ENCODE measurements at regions not wholly inside any gene's neighbourhood (a gene's known extent, or its start where the extent isn't known, plus 50 kb on each side); places are given as distances from the start of the nearest gene placed in this dataset.

GRCh38 chr6:78300885-78301284, 566.5 kb upstream of the IRAK1BP1 start:
- Histone ChIP-seq H3K36me3 (ENCODE audit: insufficient read depth, low read length) (no peaks in the 10 kb centered on the region), H3K27ac (ENCODE audit: low read depth in 1 of 2, low read length in 2 of 2) (no peak overlapping the region), H3K9me3 (ENCODE audit: control insufficient read depth in 1 of 2, insufficient read depth in 1 of 2, low read length in 2 of 2) (no peaks in the 10 kb centered on the region), H3K4me3 (ENCODE audit: low read length) (no peak overlapping the region), H3K4me1 (ENCODE audit: insufficient read depth, low read length) (no peaks in the 10 kb centered on the region), H3K27me3 (ENCODE audit: control insufficient read depth in 1 of 2, insufficient read depth in 2 of 2, low read length in 2 of 2) (no peaks in the 10 kb centered on the region)
- intact Hi-C loops (cut with DNase I, micrococcal nuclease): no loop called here
- H3K27me3 Mint-ChIP-seq: no peaks in the 10 kb centered on the region
- POLR2A ChIA-PET: no interaction called here
- H3K36me3 Mint-ChIP-seq (ENCODE audit: low read depth): no peaks in the 10 kb centered on the region
- CTCF ChIA-PET: no interaction called here
- ATAC-seq (ENCODE audit: poor library complexity) (no peak), DNase-seq (no peak)
- no peak for TF ChIP-seq CTCF (IDR thresholded peaks at IDR 0.05)
- peaks cover 5% of the 10 kb centered on the region for H3K9me3 Mint-ChIP-seq
- no peak overlapping the region for H3K4me3 Mint-ChIP-seq
- H3K27ac Mint-ChIP-seq: no peak overlapping the region
- no peaks in the 10 kb centered on the region for H3K4me1 Mint-ChIP-seq (ENCODE audit: low read depth)

DNA sequence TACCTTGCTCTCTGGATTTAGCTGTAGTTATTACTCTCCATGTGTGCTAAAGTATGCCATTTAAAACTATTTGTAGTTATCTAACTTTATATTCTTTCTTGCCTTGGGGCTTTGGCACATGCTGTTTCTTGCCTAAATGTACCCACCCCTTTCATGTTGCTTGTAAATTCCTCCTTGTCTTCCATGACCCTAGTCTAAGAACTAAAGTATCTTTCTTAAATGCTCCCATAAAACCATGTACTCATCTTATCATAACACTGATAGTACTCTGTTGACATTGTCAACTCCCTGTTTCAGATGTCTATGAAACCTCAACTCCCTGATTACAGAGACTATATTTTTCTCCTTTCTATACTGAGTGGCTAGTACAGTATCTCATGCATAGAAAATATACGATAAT, 564.9 kb upstream of the IRAK1BP1 start:
- H3K4me1 ChIP-seq (ENCODE audit: insufficient read depth, low read length): no peaks in the 10 kb centered on the region
- no peaks in the 10 kb centered on the region for H3K4me1 Mint-ChIP-seq (ENCODE audit: low read depth)
- TF ChIP-seq CTCF (IDR thresholded peaks at IDR 0.05): no peak
- H3K9me3 Mint-ChIP-seq: peaks cover 5% of the 10 kb centered on the region
- intact Hi-C loops (cut with DNase I, micrococcal nuclease): no loop called here
- H3K4me3 ChIP-seq (ENCODE audit: low read length): no peak overlapping the region
- H3K36me3 Mint-ChIP-seq (ENCODE audit: low read depth): no peaks in the 10 kb centered on the region
- no peaks in the 10 kb centered on the region for H3K27me3 Mint-ChIP-seq
- ATAC-seq (ENCODE audit: poor library complexity): no peak
- POLR2A ChIA-PET: no interaction called here
- CTCF ChIA-PET: no interaction called here
- no peak overlapping the region for H3K27ac Mint-ChIP-seq
- H3K9me3 ChIP-seq (ENCODE audit: control insufficient read depth in 1 of 2, insufficient read depth in 1 of 2, low read length in 2 of 2): no peaks in the 10 kb centered on the region
- no peaks in the 10 kb centered on the region for H3K36me3 ChIP-seq (ENCODE audit: insufficient read depth, low read length)
- no peak overlapping the region for H3K4me3 Mint-ChIP-seq
- H3K27me3 ChIP-seq (ENCODE audit: control insufficient read depth in 1 of 2, insufficient read depth in 2 of 2, low read length in 2 of 2): no peaks in the 10 kb centered on the region
- no peak for DNase-seq
- H3K27ac ChIP-seq (ENCODE audit: low read depth in 1 of 2, low read length in 2 of 2): no peak overlapping the region

GRCh38 chr6:78308025-78308424, 559.3 kb upstream of the IRAK1BP1 start:
- TF ChIP-seq CTCF (IDR thresholded peaks at IDR 0.05): no peak
- no peaks in the 10 kb centered on the region for H3K36me3 ChIP-seq (ENCODE audit: insufficient read depth, low read length)
- ATAC-seq (ENCODE audit: poor library complexity): no peak
- H3K27me3 Mint-ChIP-seq: no peaks in the 10 kb centered on the region
- H3K9me3 Mint-ChIP-seq: peaks cover 9% of the 10 kb centered on the region
- H3K4me1 Mint-ChIP-seq (ENCODE audit: low read depth): no peaks in the 10 kb centered on the region
- DNase-seq: no peak
- no peak overlapping the region for H3K27ac Mint-ChIP-seq
- no peaks in the 10 kb centered on the region for H3K27me3 ChIP-seq (ENCODE audit: control insufficient read depth in 1 of 2, insufficient read depth in 2 of 2, low read length in 2 of 2)
- H3K27ac ChIP-seq (ENCODE audit: low read depth in 1 of 2, low read length in 2 of 2): no peak overlapping the region
- no peaks in the 10 kb centered on the region for H3K36me3 Mint-ChIP-seq (ENCODE audit: low read depth)
- intact Hi-C loops (cut with DNase I, micrococcal nuclease): no loop called here
- H3K4me3 ChIP-seq (ENCODE audit: low read length): no peak overlapping the region
- no peaks in the 10 kb centered on the region for H3K4me1 ChIP-seq (ENCODE audit: insufficient read depth, low read length)
- CTCF ChIA-PET: no interaction called here
- POLR2A ChIA-PET: no interaction called here
- no peaks in the 10 kb centered on the region for H3K9me3 ChIP-seq (ENCODE audit: control insufficient read depth in 1 of 2, insufficient read depth in 1 of 2, low read length in 2 of 2)
- no peak overlapping the region for H3K4me3 Mint-ChIP-seq

Data from CD4-positive, alpha-beta T cell (primary cell).